C1 segment of cervical spinal cord (tissue), 14 donors: ENCODE measurements at regions not wholly inside any gene's neighbourhood (a gene's known extent, or its start where the extent isn't known, plus 50 kb on each side); places are given as distances from the start of the nearest gene placed in this dataset.
"Not testable (repeated sequence)": the region's sequence is repeated elsewhere in the genome, so short reads cannot be mapped to it uniquely, and the experiment has no call there.

Source experiments
- DNase-seq, 14 donors: peaks; one replicate each; lab custom pipeline; 2025; lab: John Stamatoyannopoulos, UW

DNA sequence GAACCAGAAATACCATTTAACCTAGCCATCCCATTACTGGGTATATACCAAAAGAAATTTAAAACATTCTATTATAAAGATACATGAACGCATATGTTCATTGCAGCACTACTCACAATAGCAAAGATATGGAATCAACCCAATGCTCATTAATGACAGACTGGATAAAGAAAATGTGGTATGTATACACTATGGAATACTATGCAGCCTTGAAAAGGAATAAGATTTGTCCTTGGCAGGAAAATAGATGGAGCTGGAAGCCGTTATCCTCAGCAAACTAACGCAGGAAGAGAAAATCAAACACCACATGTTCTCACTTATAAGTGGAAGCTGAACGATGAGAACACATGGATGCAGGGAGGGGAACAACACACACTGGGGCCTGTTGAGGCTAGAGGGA is 146.1 kb upstream of the HMGA2 start:
- DNase-seq = not testable (repeated sequence)

DNA sequence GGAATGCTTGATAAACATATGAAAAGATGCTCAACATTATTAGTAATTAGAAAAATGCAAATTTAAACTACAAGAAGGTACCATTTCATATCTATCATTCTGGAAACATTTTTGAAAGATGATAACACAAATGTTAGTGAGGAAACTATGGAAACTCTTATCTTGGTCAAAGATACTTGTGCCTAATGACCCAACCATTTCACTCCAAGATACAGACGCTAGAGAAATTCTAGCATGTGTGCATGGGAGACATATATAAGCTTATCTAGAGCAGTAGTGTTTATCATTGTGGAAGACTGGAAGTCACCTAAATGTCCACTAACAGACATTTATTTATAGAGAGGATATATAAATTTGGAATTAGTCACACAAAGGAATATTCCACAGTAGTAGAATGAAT is 143.1 kb upstream of the HMGA2 start:
- DNase-seq = no peak

DNA sequence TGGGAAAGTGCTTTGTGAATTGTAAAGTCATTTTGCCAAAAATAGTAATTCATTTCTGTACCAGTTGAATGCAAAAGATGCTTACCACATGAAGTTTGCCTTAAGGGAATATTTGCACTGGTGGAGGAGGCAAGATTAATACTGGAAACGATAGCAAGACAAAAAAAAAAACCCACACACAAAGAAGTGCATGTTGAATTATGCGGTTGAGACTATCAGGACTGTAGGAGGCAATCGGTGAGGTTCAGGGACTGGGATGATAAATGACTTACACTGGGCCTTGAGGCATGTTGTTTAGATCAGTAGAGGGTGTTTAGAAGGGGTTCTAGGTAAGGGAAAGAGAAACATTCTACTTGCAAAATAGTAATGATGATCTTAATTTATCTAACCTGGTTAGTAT is 142.2 kb upstream of the HMGA2 start:
- no peak for DNase-seq

DNA sequence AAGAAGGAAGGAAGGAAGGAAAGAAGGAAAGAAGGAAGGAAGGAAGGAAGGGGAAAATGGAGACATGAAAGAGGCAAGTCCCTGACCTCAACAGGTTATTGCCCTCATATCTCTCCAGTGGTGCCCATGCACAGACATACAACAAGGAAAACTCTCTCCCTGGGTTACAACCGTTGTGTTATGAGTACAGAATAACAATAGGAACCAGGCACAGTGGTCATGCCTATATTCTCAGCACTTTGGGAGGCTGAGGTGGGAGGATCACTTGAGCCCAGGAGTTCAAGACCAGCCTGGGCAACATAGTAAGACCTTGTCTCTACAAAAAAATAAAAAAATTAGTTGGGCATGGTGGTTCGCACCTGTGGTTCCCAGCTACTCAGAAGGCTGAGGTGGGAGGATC is 139.4 kb upstream of the HMGA2 start:
- no peak for DNase-seq

DNA sequence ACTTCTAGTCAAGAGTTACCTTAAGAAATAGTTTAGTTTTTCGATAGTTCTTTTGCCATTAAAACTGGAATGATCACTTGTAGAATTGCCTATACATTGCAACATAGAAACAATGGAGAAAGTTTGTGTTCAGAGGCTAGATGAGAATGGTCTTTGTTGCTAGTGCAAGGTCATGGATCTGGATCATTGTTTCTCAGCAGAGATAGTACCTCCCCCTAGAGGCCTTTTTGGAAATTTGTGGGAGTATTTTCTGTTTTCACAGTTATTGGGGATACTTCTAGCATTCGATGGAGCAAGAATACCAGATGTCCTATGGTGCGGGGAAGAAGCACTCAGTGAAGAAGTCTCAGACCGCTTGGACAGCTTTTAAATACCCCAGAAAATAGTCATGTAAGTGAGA is 138.8 kb upstream of the HMGA2 start:
- DNase-seq = no peak

DNA sequence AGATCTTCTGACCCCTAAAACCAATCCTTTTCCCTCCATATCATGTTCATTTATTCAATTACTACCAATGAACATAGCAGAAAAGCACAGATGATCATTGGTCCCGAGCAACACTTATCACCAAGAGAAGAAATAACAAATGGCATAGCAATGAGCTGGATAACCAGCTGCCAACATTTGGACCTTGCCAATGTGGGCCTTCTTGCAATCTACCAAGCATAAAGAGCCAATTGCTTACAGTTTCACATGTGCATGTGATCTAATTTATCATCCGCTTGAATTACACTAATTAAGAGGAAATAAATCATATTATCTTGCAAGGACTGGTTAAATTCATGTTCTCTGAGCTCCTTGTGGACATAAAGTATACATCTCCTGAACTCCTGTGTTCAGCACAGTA is 134.8 kb upstream of the HMGA2 start:
- no peak for DNase-seq

DNA sequence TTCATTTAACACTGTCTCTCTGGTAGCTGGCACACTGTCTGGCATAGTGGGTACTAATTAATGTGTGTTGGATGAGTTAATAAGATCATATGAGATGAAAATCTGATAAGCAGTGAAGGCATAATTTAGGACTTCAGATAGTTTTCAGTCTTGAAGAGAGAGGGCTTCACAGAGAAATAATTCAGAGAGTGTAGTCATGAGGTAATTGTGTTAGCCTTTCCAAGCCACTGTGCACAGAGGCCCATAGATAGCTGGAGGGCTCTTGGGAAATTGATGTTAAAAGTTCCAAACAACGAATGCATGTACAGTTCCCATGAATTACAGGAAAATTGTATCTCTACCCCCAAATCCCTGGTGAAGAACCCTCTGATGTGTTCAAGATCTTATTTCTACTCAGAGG is 133.8 kb upstream of the HMGA2 start:
- no peak for DNase-seq

DNA sequence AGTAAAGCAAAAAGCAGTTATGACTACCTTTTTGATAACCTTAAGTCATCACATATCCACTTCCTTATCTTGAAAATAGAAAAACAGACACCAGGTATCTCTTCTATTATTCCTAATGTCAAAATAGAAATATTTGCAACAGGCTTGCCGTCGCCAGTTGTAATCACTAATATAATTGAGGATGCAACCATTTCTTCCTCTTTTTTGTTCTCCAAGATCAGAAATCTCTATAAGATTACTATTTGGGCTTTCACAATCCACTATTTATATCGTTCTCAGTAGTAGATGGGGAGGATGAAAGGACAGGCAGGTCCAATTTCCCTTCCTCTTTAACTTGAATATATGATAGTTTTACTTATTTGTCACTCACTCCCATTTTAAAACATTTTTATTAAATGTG is 130.2 kb upstream of the HMGA2 start:
- no peak for DNase-seq

DNA sequence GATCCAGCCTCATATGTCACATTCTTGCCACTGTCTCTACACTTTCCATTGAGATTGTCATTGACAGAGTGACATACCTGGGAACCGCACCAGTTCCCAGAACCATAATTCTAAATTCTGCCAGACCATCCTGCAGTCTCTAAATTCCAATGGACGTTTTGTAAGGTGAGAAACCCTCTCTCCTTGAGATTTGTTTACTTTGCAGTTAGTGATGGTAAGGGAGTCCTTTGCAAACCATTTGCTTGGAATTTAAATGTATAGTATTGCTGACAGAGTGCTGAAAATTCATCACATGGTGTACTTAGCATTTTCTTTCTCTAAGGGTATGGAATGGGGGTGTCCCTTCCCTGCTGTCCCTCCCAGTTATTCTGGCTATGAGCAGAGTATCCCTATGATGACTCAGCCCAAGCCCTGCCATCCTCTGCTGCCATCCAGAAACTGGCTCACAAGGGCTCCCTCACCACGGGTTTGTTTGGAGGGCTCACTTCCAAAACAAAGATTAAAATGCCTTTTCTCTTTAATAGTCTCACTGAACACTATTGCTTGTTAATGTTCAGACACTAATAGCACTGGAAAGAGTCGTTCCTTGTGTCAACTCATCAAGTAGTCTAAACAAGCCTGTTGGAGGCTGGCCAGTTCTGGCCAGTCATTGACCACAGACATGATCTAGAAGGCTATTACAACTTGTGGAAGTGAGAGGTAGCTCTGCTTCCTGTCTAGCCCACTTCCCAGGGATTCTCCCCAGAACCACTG is 129.0 kb upstream of the HMGA2 start:
- peak in 3 of 14 donors; percentile 0 for DNase-seq

DNA sequence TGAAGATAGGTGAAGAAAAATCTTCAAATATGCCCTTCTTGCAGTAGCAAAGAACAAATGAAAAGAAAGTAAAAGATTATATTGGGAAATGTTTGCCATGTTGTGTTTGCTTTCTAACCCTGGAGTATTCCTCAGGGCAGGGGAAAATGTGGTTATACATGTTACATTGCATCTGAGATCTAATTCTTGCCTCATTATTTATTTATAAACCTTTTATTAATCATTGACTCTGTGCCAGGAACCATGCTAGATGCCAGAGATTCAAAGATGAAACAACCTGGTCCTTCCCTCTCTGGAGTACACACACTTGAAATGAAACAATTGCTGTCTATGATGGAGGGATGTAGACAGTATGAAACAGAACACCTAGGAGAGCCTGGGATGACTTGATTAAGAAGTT is 128.1 kb upstream of the HMGA2 start:
- DNase-seq = no peak

DNA sequence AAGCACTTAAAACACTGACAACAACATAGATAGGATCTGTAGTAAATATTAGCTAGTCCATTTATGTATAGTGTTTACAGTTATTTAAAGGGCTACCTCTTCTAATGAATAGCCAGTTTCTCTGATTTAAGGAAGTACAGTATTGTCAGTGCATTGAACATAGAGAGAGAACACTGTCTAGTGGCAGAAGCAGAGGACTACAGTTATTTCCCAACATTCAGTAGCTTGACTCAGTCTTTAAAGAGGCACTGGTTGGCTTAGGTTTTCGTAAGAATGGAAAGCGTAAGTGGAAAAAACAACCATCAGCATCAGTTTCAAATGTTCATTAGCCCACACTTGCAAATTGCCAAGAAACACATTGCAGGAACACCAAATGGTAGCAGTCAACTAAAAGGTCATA is 125.0 kb upstream of the HMGA2 start:
- DNase-seq = no peak

DNA sequence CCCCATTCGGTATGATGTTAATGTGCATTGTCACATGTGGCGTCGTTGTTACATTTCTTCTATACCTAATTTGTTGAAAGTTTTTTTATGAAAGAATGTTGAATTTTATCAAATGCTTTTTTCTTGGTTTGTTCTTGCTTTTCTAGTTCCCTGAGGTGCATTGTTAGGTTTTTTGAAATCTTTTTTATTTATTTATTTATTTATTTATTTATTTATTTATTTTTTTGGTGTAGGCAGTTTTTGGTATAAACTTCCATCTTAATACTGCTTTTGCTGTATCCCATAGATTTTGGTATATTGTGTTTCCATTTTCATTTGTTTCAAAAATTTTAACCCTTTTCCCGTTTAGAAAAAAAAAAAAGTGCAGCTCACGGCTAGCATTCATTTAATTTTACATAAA is 121.1 kb upstream of the HMGA2 start:
- no peak for DNase-seq

DNA sequence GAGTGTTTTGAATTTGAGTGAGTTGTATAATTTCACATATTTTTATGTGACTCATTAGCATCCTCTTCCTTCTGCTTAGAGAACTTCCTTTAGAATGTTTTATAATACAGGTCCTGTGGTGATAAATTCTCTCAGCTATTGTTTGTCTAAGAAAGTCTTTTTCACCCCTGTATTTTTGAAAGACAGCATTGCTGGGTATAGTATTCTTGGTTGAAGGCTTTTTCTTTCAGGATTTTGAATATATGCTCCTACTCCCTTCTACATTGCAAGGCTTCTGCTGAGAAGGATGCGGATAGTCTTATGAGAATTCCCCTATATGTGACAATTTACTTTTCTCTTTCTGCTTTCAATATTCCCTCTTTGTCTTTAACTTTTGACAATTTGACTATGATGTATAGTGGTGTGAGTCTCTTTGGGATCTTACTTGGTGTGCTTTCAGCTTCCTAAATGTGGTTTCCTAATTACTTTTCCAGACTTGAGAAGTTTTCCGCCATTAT is 118.9 kb upstream of the HMGA2 start:
- DNase-seq = no peak

DNA sequence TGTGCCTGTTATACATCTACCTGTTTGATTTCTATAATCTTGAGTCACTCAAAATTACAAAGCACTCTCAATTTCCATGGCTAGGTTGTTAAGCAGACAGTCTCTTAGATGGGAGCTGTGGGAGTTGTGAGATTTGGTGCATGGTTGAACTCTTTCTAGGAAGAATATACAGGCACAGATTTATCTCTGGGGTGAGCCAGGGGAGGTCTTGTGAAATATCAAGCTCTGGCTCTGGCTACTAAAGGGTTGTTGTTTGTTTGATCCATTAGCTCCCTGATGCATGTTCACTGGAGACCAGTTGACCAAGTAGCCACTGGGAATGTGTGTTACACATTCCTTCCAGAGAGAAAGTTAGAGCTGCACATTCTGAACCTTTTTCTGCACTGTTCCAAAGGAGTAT is 117.2 kb upstream of the HMGA2 start:
- DNase-seq = no peak

DNA sequence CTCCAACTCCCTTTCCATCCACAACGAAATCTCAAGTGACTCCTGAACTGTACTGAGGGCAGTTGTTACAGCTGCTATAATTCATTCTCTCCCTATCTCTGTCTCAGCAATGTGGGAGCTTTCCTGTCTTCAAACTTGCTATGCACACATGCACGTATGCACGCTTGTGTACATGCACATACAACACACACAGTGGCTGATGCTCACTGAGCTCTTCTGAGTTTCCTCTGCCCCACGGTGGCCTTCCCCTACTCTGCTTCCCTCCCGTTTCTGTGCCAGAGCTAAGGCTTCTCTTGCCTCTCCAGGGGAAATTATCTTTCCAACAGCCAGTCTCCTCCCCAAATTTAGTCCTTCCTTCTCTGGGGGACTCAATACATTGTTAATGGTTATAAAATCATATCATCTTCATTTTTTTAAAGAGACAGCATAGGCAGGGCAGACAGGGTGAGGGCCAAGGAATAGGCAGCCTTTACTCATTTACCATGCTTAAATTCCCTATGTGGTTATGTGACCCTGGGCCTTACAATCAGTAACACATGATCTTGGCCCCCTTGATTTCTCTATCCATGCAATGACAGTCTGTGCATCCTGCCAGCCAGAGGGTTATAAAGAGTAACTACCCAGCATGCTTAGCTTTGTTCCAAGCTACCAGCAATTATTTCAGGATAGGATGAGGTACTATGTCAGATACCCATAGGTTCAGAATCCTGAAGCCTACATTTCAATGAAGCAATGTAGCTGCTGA is 111.9 kb upstream of the HMGA2 start:
- DNase-seq = no peak

DNA sequence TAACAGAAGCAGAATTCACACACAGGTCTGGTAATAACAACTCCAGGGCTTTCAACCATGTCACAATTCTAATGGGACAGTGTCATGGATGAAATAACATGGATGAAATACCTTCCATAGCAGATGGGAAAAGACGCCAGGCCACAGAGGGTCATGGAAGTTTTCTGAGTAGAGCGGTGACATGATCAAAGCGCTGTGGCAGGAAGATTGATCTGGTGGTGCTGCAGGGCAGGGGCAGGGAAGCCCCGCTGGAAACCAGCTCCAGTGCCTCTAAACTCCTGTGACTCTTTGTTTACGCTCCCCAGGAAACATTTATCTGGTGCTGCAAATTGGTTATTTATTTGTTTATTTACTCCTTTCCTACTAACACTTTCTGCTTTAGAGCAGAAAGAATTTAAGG is 108.3 kb upstream of the HMGA2 start:
- DNase-seq = no peak

DNA sequence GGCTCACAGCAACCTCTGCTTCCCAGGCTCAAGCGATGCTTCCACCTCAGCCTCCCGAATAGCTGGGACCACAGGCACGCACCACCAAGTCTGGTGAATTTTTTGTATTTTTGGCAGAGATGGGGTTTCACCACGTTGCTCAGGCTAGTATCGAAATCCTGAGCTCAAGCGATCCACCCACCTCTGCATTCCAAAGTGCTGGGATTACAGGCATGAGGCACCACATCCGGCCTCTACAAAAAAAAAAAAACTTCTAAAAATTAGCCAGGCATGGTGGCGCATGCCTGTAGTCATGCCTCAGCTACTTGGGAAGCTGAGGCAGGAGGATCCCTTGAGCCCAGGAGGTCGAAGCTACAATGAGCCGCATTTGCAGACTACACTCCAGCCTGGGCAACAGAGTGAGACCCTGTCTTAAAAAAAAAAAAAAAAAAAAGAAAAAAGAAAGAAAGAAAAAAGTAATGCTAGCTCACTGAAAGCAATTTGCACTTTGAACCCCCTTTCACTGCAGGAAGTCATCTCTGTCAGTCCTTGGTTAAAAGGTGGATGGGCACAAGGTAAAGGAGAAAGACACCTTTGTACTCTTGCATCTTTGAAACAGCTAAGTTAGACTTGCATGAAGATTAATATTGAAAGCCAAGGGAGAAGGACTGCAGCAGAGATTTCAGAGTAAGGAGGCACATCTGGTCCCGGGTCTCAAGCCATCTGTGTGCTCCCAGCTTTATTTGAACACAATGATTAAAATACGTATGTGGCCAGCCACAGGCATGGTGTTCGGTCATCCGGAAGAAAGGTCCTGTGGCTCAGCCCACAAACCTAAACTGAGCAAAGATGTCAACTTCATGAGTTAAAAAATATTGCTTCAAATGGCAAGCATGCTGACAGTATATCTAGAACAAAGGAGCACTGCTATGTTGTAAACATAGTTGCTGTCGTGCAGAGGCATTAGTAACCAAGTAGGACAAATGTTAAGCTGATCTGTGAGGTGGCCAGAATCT is 103.8 kb upstream of the HMGA2 start:
- DNase-seq = no peak

DNA sequence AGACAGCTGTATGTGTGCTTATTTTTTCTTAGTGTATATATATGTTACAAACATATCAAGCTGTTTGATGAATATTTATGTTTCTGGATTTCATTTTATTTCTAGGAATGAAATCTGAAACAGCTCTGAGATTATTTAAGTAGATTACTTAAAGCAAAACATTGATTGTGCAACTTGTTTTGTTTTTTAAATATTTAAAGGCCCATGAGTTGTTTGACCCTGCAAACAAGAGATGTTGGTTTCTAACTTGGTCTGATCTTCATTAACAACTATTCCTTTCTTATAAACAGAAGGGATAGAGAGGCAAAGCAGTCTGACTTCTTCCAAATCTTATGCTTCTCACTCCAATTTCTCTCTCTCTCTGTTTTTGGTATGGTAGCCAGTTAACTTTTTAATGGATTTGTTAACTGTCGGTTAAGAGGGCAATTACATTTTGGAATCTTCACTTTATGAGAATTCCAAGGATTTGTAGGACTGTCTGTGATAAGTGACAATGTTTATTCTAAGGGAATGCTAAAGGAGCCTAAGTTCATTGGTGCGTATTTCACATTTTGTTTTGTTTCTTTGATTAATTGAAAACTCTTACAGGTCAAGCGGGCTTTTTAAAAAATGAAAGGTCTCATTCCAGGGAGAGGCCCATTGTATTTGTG is 102.6 kb upstream of the HMGA2 start:
- DNase-seq = no peak

DNA sequence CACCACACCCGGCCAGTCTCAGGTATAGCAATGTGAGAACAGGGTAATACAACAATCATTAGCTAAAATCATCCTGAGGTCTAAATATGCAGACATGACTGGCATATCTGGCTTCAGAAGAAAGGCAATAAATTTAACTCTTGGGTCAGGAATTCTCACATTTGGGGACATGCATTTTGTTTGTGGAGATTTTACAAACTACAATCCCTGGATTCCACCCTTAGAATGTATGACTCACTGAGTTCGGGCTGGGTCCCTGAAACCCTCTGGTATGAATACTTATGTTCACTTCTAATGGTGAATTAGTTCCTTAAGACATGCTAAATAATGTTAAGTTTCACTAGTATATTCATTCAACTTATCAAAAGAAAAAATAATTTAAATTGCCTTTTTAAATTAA is 98.9 kb upstream of the HMGA2 start:
- DNase-seq = no peak

DNA sequence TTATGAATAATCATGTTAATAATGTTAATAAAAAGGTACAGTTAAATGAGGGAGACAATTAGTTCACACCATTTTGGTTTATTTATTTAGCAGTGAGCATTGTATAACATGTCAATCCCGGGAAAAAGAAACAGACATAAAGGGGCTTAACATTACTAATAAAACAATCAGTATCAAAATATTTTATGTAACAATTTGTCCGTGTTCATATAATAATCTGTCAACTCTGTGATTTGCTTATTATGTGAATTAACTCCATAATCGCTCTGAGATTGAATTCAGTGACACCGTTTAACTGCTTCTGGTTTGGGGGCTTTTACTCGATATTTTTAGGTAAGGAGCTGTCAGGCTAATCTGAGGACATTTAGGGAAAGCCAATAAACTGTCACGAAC is 95.8 kb upstream of the HMGA2 start:
- no peak for DNase-seq
